HG02623 (cell line): ENCODE measurements at regions not wholly inside any gene's neighbourhood (a gene's known extent, or its start where the extent isn't known, plus 50 kb on each side); places are given as distances from the start of the nearest gene placed in this dataset.
"Not testable (repeated sequence)": the region's sequence is repeated elsewhere in the genome, so short reads cannot be mapped to it uniquely, and the experiment has no call there.

Experiments
- ATAC-seq: cut with Tn5 transposase; IDR thresholded peaks from one replicate; pipeline ENCODE4 v1.9.1; 2021; ENCODE audit warnings: moderate library complexity; ENCODE audit not compliant: unreplicated experiment

DNA sequence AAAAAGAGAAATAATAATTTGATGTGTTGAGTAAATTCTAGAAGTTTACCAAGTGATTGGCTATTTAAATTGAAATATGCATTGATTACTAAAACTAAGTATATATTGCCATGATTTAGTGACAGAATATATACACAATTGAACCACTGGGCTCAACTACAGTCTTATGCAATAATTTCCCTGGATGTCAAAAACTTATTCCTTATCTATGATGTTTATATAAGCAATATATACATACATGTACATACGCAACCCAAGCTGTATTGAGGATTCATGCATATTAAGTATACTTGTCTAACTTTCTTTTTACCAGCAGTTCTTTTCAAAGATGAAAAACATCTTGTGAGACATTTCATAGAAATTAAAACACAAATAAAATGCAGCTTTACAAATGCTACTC is 165.8 kb downstream of the ZIC4 start:
- no peak for ATAC-seq

DNA sequence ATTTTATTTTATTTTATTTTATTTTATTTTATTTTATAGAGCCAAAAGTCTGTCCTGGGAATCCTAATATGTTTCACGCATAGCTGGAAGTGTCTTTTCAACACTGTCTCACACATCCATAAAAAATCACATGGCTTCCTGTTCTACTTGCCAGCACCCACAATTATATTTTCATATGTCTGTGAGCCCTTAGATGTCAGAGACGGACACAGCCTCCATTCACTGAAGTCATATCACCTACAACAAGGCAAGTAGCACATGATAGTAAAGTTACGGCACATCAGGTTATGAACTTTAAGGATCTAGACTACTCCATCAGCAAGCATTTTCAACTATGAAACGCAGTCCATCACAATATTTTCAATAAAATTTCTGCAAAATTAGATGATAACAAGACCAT is 168.4 kb downstream of the ZIC4 start:
- ATAC-seq: no peak

DNA sequence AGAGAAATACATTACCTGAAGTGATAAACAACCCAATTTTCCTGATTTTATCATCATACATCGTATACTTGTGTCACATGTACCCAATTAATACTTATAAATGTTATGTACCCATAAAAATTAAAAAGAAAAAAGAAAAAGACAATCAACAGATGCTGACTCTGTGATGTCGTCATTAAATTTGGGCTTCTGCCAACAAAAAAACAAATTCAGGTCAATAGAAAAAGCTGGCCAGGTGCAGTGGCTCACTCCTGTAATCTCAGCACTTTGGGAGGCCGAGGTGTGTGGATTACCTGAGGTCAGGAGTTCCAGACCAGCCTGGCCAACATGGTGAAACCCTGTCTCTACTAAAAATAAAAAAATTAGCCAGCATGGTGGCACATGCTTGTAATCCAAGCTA is 174.4 kb downstream of the ZIC4 start:
- not testable (repeated sequence) for ATAC-seq

DNA sequence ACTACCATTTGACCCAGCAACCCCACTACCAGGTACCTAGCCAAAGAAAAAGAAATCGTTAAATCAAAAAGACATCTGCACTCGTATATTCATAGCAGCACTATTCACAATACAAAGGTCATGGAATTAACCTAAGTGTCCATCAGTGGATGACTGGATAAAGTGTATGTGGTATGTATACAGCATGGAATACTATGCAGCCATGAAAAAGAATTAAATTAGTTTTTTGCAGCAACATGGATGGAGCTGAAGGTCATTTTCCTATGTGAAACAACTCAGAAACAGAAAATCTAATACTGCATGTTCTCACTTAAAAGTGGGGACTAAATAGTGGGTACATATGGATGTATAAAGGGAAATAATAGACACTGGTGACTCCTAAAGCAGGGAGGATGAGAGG is 175.2 kb downstream of the ZIC4 start:
- ATAC-seq: no peak

DNA sequence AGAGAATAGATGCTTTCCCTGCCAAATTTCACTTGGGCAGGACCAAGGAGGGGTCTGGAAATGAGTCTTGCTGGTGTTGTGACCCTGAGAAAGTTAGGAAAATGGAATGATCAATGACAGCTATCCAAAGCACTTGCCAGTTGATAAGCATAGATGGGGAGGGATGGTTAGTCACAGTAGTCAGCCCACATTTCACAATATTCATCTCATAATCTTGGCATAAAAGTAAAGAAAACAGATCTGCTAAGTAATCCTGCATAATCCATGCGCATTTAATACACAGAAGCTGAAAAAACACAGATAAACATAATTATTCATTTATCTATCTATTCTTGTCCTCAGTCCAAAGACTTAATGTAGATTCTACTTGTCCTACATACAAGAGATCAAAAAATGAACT is 184.1 kb downstream of the ZIC4 start:
- no peak for ATAC-seq

DNA sequence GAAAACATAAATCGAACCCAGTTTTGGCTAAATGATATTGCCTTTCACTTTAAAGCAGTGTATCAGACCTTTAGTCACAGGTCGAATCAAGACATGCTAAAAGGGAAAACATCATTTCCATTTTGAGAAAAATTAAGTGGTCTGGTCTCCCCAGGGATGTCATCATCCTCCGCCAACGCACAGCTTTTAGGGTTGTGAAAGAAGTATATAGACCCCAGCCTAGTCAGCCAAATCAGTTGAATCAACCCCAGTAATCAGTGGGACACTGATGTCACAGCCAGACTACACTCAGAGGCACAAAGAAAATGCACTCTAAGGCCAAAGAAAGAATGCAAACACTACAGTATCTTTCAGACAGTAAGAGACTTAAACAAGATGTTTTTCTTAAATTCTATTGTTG is 187.4 kb downstream of the ZIC4 start:
- ATAC-seq: no peak

DNA sequence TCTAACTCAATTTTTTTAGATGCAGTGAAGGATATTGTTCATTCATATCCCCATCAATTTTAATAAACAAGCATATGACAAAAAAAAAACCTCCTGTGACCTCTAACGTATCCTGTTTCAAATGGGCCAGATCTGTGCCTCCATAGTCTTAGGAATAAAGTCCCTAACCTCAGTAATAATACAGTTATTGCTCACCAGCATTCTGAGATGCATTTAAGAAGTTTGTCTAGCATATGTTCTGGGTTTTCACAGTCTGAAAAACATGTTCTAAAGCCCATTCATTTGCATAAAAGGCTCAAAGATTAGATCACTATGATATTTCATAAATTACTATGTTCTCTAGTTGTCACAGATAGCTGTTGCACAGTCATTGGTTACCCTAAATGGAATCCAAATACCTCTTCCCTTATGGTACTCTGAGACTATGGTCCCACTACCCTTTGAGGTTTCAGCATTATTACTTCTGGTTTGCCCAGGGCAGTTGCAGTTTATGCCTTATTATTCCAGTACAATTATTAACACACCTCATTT is 190.1 kb downstream of the ZIC4 start:
- ATAC-seq: no peak

DNA sequence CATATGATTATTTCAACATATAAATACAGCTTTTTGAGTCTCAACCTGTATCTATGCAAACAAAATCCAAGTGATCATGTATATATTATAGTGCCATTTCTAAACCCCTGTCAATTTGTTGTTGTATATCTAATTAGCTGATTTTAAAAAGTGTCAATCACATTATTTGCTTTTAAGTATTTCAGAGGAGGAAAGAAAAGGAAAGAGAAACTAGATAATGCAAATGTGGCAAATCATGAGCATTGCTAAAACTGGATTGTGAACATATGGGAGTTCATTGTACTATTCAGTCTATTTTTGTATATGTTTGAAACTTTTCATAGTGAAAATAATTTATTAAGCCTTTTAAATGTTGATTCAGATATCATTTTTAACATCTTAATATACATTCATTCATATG is 190.7 kb downstream of the ZIC4 start:
- no peak for ATAC-seq

DNA sequence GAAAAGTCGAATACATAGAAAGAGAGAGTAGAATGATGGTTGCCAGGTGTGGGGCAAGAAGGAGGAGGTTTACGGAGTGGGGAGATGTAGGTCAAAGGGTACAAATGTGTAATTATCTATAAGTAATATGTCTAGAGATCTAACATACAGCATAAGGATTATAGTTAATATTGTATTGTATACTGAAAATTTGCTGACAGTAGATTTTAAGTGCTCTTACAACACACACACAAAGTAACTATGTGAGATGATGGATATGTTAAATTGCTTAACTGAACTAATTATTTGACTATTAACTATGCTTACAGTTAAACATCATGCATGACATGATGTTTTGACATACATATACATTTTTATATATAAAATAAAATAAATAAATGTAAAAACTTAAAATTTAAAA is 192.7 kb downstream of the ZIC4 start:
- ATAC-seq: no peak

DNA sequence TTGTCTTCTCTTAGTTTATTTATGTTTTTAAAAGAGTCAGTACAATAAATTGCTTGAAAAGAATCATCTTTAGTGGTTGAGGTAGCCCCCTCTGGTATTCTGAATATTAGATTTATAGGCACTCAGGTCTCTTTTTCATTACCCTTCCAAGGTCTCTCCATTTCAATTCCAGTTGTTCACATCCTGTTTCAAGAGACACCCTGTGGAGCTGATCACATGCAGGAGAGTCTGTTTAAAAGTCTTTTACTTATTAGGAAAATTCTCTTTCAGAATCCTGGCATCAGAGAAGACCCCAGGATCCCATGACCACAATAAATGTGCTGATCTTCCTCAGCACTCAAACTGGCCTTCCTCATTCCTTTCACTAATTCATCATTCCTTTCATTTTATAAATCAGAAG is 195.7 kb downstream of the ZIC4 start:
- ATAC-seq: no peak

DNA sequence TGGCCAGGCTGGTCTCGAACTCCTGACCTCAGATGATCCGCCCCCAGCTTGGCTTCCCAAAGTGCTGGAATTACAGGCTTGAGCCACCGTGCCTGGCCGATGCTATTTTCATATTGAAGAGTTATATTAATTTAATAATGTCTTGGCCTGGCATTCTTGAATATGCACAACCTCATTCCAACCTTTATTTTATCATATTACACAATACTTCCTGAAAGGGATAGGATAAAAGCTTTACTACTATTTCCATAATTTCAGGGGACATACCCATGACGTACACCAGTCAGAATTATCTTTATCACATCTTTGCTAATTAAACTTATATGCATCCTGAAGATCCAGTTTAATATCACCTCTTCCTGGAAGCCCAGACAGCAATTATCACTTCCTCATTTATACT is 205.3 kb downstream of the ZIC4 start:
- ATAC-seq: no peak

DNA sequence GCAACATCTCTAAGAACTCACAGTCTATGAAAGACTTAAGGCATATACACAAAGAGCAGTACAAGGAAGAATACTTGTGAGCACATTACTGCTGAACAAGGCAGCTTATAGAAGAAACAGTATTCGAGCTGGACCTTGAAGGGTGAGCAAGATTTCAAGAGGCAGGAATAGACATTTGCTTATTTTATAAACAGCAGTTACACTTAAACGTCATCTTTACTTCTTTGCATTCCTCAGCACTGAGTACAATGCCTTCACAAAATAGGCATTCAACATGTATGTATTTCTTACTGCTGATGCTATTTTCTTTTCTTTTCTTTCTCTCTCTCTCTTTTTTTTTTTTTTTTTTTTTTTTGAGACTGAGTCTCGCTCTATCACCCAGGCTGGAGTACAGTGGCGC is 205.8 kb downstream of the ZIC4 start:
- no peak for ATAC-seq

DNA sequence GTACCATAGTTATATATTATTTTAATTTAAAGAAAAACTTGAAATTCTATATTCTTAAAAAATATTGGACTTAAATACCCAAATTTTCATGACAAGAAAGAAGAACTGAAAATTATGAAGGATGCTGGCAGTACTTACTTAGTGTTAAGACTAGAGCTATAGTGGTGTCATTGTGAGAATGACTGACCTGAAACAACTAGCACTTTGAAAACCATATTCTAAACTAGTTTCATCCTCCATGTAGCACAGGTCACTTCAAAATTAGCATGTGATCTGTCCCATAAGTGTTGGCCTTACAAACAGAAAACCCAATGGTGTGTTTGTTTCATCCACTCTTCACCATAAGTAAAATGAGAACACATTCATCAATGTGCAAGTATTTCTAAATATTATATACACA is 208.6 kb downstream of the ZIC4 start:
- ATAC-seq: no peak

DNA sequence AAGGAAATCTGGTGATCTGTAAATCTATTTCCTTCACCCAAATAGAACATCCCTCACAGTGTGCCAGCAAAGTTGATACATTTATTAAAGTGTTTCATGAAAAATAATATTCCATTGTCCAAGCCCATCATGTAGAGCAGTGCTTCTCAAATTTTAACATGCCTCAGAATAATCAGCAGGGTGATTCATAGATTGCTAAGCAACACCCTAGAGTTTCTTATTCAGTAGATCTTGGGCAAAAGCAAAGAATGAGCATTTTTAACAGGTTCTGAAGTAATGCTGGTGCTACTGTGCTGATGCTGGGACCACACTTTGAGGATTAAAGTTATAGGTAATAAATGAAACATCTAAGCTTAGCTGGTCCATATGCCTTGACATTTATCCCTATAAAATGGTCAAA is 210.5 kb downstream of the ZIC4 start:
- ATAC-seq: no peak

DNA sequence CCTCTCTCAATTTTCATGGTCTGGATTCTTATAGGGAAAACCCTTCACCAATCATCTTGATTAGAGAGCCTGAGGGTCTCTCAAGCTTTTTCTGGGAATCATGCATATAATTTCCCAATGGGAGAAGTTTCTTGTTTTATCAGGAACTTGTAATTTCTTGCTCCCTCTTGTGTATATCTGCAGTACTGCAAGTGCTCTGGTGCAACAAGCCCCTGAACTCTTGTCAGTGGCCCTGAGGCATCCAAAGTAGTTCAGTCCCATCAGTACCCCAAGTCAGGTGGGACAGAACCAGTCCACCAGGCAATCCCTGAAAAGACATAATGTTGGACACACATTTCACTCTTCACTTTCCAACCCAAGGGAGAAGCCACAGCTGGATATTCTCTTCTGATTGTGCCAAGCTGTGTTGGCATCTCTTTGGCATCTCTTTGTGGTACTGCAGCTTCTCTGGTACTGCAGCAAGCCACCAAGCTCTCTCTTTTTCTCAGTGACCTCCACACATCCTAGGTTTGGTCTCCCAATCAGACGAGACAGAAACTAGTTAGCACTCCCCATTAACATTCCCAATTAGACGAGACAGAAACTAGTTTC is 214.5 kb downstream of the ZIC4 start:
- no peak for ATAC-seq

DNA sequence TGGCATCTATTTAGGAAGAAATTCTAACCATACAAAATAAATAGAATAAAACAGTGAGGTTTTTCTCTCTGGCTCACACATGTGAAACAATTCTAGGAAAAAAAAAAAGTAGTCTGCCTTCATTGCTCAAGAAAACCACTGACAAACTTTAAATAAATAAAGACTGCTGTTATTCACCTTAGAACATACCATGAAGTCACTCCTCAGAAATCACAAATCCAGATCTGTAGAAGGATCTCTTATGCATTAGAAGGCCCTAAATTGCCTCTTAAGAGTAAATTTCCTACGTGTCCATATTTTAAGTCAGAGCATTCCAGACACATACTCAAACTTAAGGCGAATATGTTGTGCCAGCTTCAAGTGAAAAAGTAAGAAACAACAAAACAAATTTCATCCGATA is 217.3 kb downstream of the ZIC4 start:
- ATAC-seq: no peak

DNA sequence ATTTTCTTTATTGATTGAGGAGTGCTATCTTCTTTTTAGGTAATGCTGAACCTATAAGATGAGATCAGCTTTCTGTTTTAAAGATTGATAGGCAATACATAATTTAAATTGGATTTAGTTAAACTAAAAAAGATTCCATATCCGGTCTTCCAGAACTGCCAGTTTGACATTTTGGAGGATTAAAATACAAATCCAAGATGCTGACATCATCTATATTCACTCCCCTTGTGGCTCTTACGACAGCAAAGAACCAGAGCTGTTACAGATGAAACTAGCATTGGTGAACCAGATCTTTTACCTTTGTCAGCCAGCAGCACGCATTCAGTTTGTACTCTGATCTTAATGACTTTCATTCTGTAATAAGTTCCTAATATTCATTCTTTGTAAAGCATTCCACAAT is 218.7 kb downstream of the ZIC4 start:
- ATAC-seq: no peak

DNA sequence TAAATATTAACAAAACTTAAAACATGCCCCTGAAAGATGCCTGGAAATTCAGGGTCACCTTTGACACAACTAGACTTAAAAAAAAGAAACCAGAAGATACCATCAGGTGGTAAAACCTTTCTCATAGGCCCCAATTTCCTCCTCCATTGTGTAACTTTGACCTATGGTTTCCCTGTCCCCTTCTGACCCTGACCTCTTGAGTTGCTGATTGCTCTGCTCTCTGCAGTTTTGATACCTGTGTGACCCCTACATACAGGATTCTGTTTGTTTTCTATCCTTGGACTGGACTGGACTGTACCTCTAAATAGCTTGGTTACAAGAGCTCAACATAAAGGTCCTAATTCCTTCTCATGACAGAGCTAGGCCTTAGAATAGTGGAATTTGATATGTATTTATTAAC is 220.6 kb downstream of the ZIC4 start:
- ATAC-seq: no peak

DNA sequence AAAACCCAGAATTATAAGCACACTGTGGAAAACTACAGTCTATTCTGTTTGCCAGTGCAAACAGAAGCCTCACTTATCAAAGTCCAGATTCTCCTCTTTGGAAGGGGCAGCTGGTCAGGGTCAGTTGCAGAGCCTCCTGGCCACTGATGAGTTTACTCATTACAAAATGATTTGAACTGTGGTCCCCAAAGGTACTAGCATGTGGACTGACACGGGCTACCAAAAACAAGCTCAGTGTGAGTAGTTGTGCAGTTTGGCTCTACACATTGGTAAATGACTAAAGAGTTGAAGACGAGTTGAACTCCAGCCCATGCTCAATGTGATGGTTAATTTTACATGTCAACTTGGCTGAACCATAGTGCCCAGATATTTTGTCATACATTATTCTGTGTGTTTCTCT is 221.5 kb downstream of the ZIC4 start:
- no peak for ATAC-seq

DNA sequence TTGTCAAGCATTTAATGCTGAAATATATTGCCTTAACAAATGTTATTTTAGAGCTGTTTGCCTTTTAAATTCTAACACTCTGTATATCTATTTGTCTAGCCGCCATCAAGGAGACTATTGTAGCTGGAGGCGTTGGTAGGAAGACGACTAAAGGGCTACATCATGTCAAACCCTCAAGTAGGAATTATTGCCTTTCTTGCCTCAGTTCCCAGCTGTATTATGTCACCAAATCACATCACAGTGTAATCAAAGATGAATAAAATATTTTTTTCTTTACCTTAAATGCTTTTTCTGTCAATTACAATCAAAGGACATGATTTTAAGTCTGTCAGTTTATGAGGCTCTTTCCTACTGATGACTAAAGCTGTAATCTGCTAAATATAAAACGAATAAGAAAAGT is 233.1 kb downstream of the ZIC4 start:
- no peak for ATAC-seq

DNA sequence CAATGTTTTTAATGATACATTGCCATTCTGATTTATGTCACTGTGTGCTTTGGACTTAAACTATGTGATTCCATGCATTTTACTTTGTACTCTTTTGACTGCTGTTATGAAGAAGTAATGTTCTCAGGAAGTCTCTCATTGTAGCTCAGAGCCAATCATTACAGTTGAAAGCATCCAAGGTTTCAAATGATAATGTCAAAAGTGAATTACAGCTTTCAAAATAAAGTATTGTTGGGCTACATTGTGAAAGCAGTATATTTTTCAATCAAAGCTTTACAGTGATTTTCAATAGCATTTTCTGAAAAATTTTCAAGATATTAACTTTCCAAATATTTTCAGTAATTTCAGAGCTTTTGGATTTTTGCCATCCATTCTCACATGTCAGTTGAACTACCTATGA is 243.6 kb downstream of the ZIC4 start:
- ATAC-seq: no peak

DNA sequence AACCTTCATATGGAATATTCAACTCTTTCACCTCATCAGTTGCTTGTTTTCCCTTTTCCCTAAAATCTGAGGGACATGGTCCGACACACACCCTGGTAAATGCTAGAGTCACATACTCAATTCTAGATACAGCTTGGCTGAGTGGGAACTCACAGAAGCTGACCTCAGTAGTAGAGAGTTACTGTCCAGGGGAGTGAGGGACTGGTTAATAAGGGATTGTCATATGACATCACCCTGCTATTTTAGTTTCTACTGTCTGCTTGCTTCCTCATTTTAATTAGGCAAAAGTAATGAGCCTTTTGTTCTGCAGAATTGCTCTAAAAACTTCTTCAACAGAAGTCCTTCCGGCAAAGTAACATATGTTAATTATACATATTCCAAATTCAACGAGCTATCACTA is 244.5 kb downstream of the ZIC4 start:
- no peak for ATAC-seq

DNA sequence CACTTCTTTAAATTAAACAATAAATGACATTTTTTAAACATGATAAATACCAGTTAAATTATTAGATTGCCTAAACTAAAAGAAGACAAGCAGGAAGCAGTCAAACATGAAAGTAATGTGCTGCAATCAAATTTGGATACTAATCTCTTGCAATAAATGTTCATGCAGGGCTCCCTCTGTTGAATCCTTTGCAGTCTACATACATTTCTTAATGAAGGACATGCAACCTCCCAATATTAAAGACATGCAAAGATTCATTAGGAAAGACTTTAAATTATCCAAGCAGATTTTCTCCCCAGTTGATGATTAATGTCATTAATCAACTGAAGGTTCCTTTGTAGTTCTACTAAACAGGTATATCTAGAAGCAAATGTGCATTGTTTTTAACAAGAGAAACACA is 245.4 kb downstream of the ZIC4 start:
- no peak for ATAC-seq

DNA sequence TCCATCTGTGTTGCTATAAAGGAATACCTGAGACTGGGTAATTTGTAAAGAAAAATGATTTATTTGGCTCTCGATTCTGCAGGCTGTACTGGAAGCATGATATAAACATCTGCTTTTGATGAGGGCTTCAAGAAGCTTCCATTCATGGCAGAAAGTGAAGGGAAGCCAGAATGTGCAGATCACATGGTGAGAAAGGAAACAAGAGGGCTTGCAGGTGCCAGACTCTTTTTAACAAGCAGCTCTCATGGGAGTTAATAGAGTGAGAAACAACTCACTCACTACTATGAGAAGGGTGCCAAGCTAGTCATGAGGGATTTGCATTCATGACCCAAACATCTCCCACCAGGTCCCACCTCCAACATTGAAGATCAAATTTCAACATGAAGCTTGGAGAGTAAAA is 247.2 kb downstream of the ZIC4 start:
- no peak for ATAC-seq
